B cell (primary cell): ENCODE measurements at regions not wholly inside any gene's neighbourhood (a gene's known extent, or its start where the extent isn't known, plus 50 kb on each side); places are given as distances from the start of the nearest gene placed in this dataset.

Experiments used
- ATAC-seq: fragments of 200-7000 bp; cut with Tn5 transposase; one replicate; pipeline ENCODE4 v1.10.0; 2021; ENCODE audit warnings: low read depth, mild to moderate bottlenecking, moderate number of reproducible peaks, moderate library complexity
- CTCF ChIA-PET: fragments of 350-600 bp; sonication (Branson Sonifier 250); formaldehyde crosslinking; loops from one replicate; lab custom pipeline; 2021; ENCODE audit warnings: antibody characterized with exemption, inconsistent platforms; lab: Charles Lee
- POLR2A ChIA-PET: fragments of 350-600 bp; sonication (Branson Sonifier 250); formaldehyde crosslinking; loops from one replicate; lab custom pipeline; 2021; ENCODE audit warnings: antibody characterized with exemption; lab: Charles Lee
- DNase-seq: peaks from one replicate; pipeline ENCODE4 v3.0.0; 2013
- H2AFZ ChIP-seq: 2 replicates; pipeline ENCODE4 v1.6.1; 2012; ENCODE audit warnings: mild to moderate bottlenecking, low read depth, low read length; ENCODE audit not compliant: insufficient read depth, poor library complexity, severe bottlenecking
- H3K27ac ChIP-seq, 2 donors: 1 replicate in 1 of 2; 2 replicates in 1 of 2; pipeline ENCODE4 v1.5.1; 2012 to 2013; ENCODE audit warnings: low read length in 2 of 2, mild to moderate bottlenecking in 2 of 2, moderate library complexity in 1 of 2
- H3K27me3 ChIP-seq, 4 experiments: fragments of 200-600 bp in 1 of 4; sonication (generic) in 1 of 4; replicated peaks in 1 of 4; 1 replicate in 2 of 4; 2 replicates in 2 of 4; pipeline versions ENCODE4 v1.6.1 to v1.7.0; 2013 to 2016; ENCODE audit warnings: low read length in 3 of 4, mild to moderate bottlenecking in 2 of 4, mixed read lengths in 1 of 4, moderate library complexity in 1 of 4; ENCODE audit not compliant: insufficient read depth in 4 of 4, control insufficient read depth in 3 of 4; ENCODE audit errors: control extremely low read depth in 1 of 4
- H3K36me3 ChIP-seq, 2 experiments: replicated peaks in 1 of 2; 1 replicate in 1 of 2; 2 replicates in 1 of 2; pipeline versions ENCODE4 v1.6.1 to v1.7.1; 2013; ENCODE audit warnings: low read length in 1 of 2; ENCODE audit not compliant: insufficient read depth in 2 of 2, control insufficient read depth in 1 of 2; ENCODE audit errors: control extremely low read depth in 1 of 2, extremely low read depth in 1 of 2
- H3K4me1 ChIP-seq, 2 donors: fragments of 200-600 bp in 1 of 2; sonication (generic) in 1 of 2; 1 replicate in 1 of 2; 2 replicates in 1 of 2; pipeline versions ENCODE4 v1.5.1 to v1.6.1; 2013 to 2017; ENCODE audit warnings: low read length in 2 of 2; ENCODE audit not compliant: control insufficient read depth in 2 of 2, insufficient read depth in 2 of 2
- H3K4me2 ChIP-seq: replicated peaks from 2 replicates; pipeline ENCODE3; 2012; ENCODE audit warnings: mild to moderate bottlenecking, low read depth, low read length; ENCODE audit not compliant: poor library complexity, severe bottlenecking
- H3K4me3 ChIP-seq, 5 experiments: fragments of 200-600 bp in 1 of 5; sonication (generic) in 1 of 5; 1 replicate in 3 of 5; 2 replicates in 2 of 5; pipeline versions ENCODE4 v1.5.1 to v1.7.0; 2011 to 2016; ENCODE audit warnings: low read length in 4 of 5, mild to moderate bottlenecking in 4 of 5, low read depth in 2 of 5, control low read depth in 1 of 5, moderate library complexity in 1 of 5; ENCODE audit not compliant: insufficient read depth in 1 of 5; ENCODE audit errors: control extremely low read depth in 1 of 5, extremely low read depth in 1 of 5
- H3K79me2 ChIP-seq: fragments of 200-600 bp; sonication (generic); one replicate; pipeline ENCODE4 v1.6.0; 2016; ENCODE audit warnings: low read length; ENCODE audit not compliant: control insufficient read depth, insufficient read depth
- H3K9ac ChIP-seq: fragments of 200-600 bp; sonication (generic); 2 replicates; pipeline ENCODE4 v1.6.1; 2017; ENCODE audit warnings: mild to moderate bottlenecking, low read length, moderate library complexity
- H3K9me3 ChIP-seq, 3 donors: one replicate each; pipeline versions ENCODE4 v1.6.1 to v1.7.1; 2013; ENCODE audit warnings: low read length in 2 of 3; ENCODE audit not compliant: control insufficient read depth in 2 of 3, insufficient read depth in 1 of 3; ENCODE audit errors: control extremely low read depth in 1 of 3
- H4K20me1 ChIP-seq: 2 replicates; pipeline ENCODE4 v1.6.0; 2012; ENCODE audit warnings: mild to moderate bottlenecking, low read length; ENCODE audit not compliant: insufficient read depth, control insufficient read depth, poor library complexity, severe bottlenecking
- H3K27ac Mint-ChIP-seq: one replicate; pipeline ENCODE4 v1.8.0; 2021; ENCODE audit warnings: mixed read lengths
- H3K27me3 Mint-ChIP-seq: one replicate; pipeline ENCODE4 v1.8.0; 2021; ENCODE audit warnings: mixed read lengths
- H3K4me1 Mint-ChIP-seq: one replicate; pipeline ENCODE4 v1.8.0; 2021; ENCODE audit warnings: mixed read lengths
- H3K4me3 Mint-ChIP-seq: one replicate; pipeline ENCODE4 v1.8.0; 2021; ENCODE audit warnings: mixed read lengths
- H3K9me3 Mint-ChIP-seq: one replicate; pipeline ENCODE4 v1.8.0; 2022; ENCODE audit warnings: mixed read lengths; ENCODE audit not compliant: insufficient read depth
- CTCF ChIP-seq: fragments of 200-600 bp; IDR thresholded peaks from one replicate; pipeline ENCODE4 v1.8.0; 2022; ENCODE audit warnings: antibody characterized with exemption, mild to moderate bottlenecking
- EZH2 ChIP-seq: IDR thresholded peaks from 2 replicates; pipeline ENCODE4 v1.6.1; 2012; ENCODE audit warnings: borderline replicate concordance, low read depth, mild to moderate bottlenecking, moderate library complexity, low read length; ENCODE audit not compliant: insufficient read depth, poor library complexity, severe bottlenecking
- WGBS: methylation state at CpG from one replicate; pipeline ENCODE4 v1.1.5; 2013; ENCODE audit warnings: missing lambda C conversion rate; ENCODE audit not compliant: insufficient coverage; 5-methylcytosine and 5-hydroxymethylcytosine counted together
- intact Hi-C: fragments of 100-400 bp; cut with micrococcal nuclease; formaldehyde crosslinking; loops from one replicate; pipeline ENCODE4 v1.10.0; 2022

- H3K4me1 Mint-ChIP-seq, result peaks cover 2% of the 10 kb centered on the region
- Histone ChIP-seq H3K9me3 (peaks cover 0 to 3% (median 0%) of the 10 kb centered on the region in 3 donors), H3K79me2 (no peaks in the 10 kb centered on the region), H3K4me1 (no peaks in the 10 kb centered on the region), H3K4me3 (no peak overlapping the region), H3K36me3 (no peaks in the 10 kb centered on the region), H4K20me1 (no peaks in the 10 kb centered on the region), H2AFZ (no peak overlapping the region), H3K4me2 (no peak overlapping the region), H3K27me3 (no peaks in the 10 kb centered on the region), H3K9ac (no peak overlapping the region), H3K27ac (no peak overlapping the region)
- intact Hi-C loops, result no loop called here
- 82% methylated on average over 4 of the region's 4 CpGs for WGBS
- no peak for TF ChIP-seq EZH2
- TF ChIP-seq CTCF, result no peak
- no peak overlapping the region for H3K4me3 Mint-ChIP-seq
- ATAC-seq (no peak), DNase-seq (no peak)
- no peak overlapping the region for H3K27ac Mint-ChIP-seq
- peaks cover 7% of the 10 kb centered on the region for H3K27me3 Mint-ChIP-seq
- ChIA-PET POLR2A (no interaction called here), CTCF (no interaction called here)
- no peaks in the 10 kb centered on the region for H3K9me3 Mint-ChIP-seq
Observed at GRCh38 chr5:115028557-115028956, 141.2 kb downstream of the TRIM36 start.

GRCh38 chr5:115024922-115025321 is 144.8 kb downstream of the TRIM36 start:
- WGBS, result 73% methylated on average over 1 of the region's 1 CpG
- Histone ChIP-seq H3K27ac (no peak overlapping the region), H3K4me3 (no peak overlapping the region), H3K27me3 (no peaks in the 10 kb centered on the region), H3K4me1 (no peaks in the 10 kb centered on the region), H3K9ac (no peak overlapping the region), H3K36me3 (no peaks in the 10 kb centered on the region), H3K9me3 (peaks cover 0 to 5% (median 0%) of the 10 kb centered on the region in 3 donors), H3K4me2 (no peak overlapping the region), H2AFZ (no peak overlapping the region), H3K79me2 (no peaks in the 10 kb centered on the region), H4K20me1 (no peaks in the 10 kb centered on the region)
- H3K27ac Mint-ChIP-seq, result no peak overlapping the region
- H3K4me3 Mint-ChIP-seq, result no peak overlapping the region
- TF ChIP-seq CTCF (no peak), EZH2 (no peak)
- ChIA-PET CTCF (no interaction called here), POLR2A (no interaction called here)
- ATAC-seq, result no peak
- no peaks in the 10 kb centered on the region for H3K9me3 Mint-ChIP-seq
- no peak for DNase-seq
- peaks cover 2% of the 10 kb centered on the region for H3K4me1 Mint-ChIP-seq
- H3K27me3 Mint-ChIP-seq, result peaks cover 7% of the 10 kb centered on the region
- intact Hi-C loops, result no loop called here
